ENCODE measurements at regions not wholly inside any gene's neighbourhood (a gene's known extent, or its start where the extent isn't known, plus 50 kb on each side); places are given as distances from the start of the nearest gene placed in this dataset.
"Not testable (repeated sequence)": the region's sequence is repeated elsewhere in the genome, so short reads cannot be mapped to it uniquely, and the experiment has no call there.

DNA sequence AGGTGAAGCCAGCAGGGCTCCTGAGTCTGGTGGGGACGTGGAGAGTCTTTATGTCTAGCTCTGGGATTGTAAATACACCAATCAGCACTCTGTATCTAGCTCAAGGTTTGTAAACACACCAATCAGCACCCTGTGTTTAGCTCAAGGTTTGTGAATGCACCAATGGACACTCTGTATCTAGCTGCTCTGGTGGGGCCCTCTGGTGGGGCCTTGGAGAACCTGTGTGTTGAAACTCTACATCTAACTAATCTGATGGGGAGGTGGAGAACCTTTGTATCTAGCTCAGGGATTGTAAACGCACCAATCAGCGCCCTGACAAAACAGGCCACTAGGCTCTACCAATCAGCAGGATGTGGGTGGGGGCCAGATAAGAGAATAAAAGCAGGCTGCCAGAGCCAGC lies 240.6 kb upstream of the PTGER4 start:
- Mint-ChIP-seq H3K4me3 (peak overlapping the region in 3 of 8 donors; percentile 29 to 51 (median 49)), H3K27ac (peak overlapping the region; percentile 7 to 91 (median 86)), H3K4me1 (peaks cover 48 to 75% (median 58%) of the 10 kb centered on the region in 4 donors)
- H3K4me1 ChIP-seq (ENCODE audit: insufficient read depth, low read length) = peaks cover 53% of the 10 kb centered on the region
- intact Hi-C loops (cut with micrococcal nuclease) = loop anchor here (1.0 to 5.0 kb wide), 2 partner anchors 37 to 72 kb away; no protein-coding TSS in a partner anchor
- not testable (repeated sequence) for H3K4me3 ChIP-seq (ENCODE audit: low read length in 2 of 2); H3K27ac ChIP-seq (ENCODE audit: low read depth, low read length); H3K9me3 ChIP-seq (ENCODE audit: control insufficient read depth in 1 of 2, low read length in 2 of 2); H3K36me3 Mint-ChIP-seq; H3K36me3 ChIP-seq (ENCODE audit: insufficient read depth, low read length); H3K9me3 Mint-ChIP-seq; H3K27me3 Mint-ChIP-seq; H3K27me3 ChIP-seq (ENCODE audit: insufficient read depth, low read length)
- peak in 4 of 5 donors; percentile 35 to 45 (median 43) for DNase-seq
- CTCF ChIA-PET (ENCODE audit: partially characterized antibody) = interaction anchor here (0.6 to 7.2 kb wide), 15 partner anchors 8 to 490 kb away, joined by 3 to 111 read pairs (median 5); no protein-coding TSS in a partner anchor
- POLR2A ChIA-PET (ENCODE audit: partially characterized antibody) = interaction anchor here (0.8 to 5.7 kb wide), 3 partner anchors 32 to 247 kb away, joined by 3 to 169 read pairs (median 3); no protein-coding TSS in a partner anchor

DNA sequence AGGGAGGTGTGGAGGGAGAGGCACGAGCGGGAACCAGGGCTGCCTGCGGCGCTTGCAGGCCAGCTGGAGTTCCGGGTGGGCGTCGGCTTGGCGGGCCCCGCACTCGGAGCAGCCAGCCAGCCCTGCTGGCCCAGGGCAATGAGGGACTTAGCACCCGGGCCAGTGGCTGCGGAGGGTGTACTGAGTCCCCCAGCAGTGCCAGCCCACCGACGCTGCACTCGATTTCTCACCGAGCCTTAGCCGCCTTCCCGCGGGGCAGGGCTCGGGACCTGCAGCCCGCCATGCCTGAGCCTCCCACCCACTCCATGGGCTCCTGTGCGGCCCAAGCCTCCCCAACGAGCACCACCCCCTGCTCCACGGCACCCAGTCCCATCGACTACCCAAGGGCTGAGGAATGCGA lies 241.1 kb upstream of the PTGER4 start:
- H3K36me3 ChIP-seq (ENCODE audit: insufficient read depth, low read length); H3K4me3 ChIP-seq (ENCODE audit: low read length in 2 of 2); H3K27me3 ChIP-seq (ENCODE audit: insufficient read depth, low read length); H3K27me3 Mint-ChIP-seq; H3K9me3 ChIP-seq (ENCODE audit: control insufficient read depth in 1 of 2, low read length in 2 of 2); H3K9me3 Mint-ChIP-seq; H3K36me3 Mint-ChIP-seq; DNase-seq; H3K27ac ChIP-seq (ENCODE audit: low read depth, low read length): not testable (repeated sequence)
- peaks cover 50 to 79% (median 62%) of the 10 kb centered on the region in 4 donors for H3K4me1 Mint-ChIP-seq
- ChIA-PET POLR2A (ENCODE audit: partially characterized antibody) (interaction anchor here (1.1 to 5.7 kb wide), 3 partner anchors 9 to 47 kb away, joined by 3 to 169 read pairs (median 4); no protein-coding TSS in a partner anchor), CTCF (ENCODE audit: partially characterized antibody) (interaction anchor here (0.6 to 7.2 kb wide), 14 partner anchors 11 to 490 kb away, joined by 3 to 111 read pairs (median 4); no protein-coding TSS in a partner anchor)
- peaks cover 53% of the 10 kb centered on the region for H3K4me1 ChIP-seq (ENCODE audit: insufficient read depth, low read length)
- H3K27ac Mint-ChIP-seq = peak overlapping the region in 4 of 7 donors; percentile 74 to 89 (median 87)
- peak overlapping the region in 1 of 8 donors; percentile 49 for H3K4me3 Mint-ChIP-seq
- intact Hi-C loops (cut with micrococcal nuclease) = loop anchor here (1.0 to 5.0 kb wide), 2 partner anchors 36 to 71 kb away; no protein-coding TSS in a partner anchor

DNA sequence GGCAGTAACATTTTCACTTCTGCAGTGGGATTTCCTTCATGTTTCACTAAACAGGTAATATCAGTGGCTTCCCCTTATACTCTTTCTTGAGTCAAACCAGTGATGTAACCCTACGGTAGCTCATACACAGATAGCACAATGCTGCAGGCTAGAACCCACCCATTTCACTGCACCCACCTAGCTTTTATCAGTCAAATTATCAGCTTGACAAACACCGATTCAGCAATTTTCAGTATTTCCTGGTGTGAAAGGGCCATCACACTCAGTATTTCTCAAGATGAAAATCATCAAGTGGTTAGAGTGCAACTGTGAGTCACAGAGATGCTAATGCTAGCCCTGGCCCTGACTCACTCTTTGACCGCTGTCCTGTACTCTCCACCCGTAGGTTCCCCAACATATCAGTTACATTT lies 242.3 kb upstream of the PTGER4 start:
- no peaks in the 10 kb centered on the region for H3K36me3 Mint-ChIP-seq
- Histone ChIP-seq H3K36me3 (ENCODE audit: insufficient read depth, low read length) (no peaks in the 10 kb centered on the region), H3K4me1 (ENCODE audit: insufficient read depth, low read length) (peaks cover 48% of the 10 kb centered on the region), H3K27me3 (ENCODE audit: insufficient read depth, low read length) (no peaks in the 10 kb centered on the region), H3K9me3 (ENCODE audit: control insufficient read depth in 1 of 2, low read length in 2 of 2) (no peaks in the 10 kb centered on the region), H3K4me3 (ENCODE audit: low read length in 2 of 2) (peak overlapping the region in 1 of 2 donors; percentile 17), H3K27ac (ENCODE audit: low read depth, low read length) (peak overlapping the region; percentile 67)
- H3K4me1 Mint-ChIP-seq = peaks cover 51 to 76% (median 63%) of the 10 kb centered on the region in 4 donors
- DNase-seq = peak in 4 of 5 donors; percentile 10 to 63 (median 22)
- H3K27me3 Mint-ChIP-seq = no peaks in the 10 kb centered on the region
- peak overlapping the region in 5 of 8 donors; percentile 5 to 73 (median 58) for H3K4me3 Mint-ChIP-seq
- ChIA-PET POLR2A (ENCODE audit: partially characterized antibody) (interaction anchor here (0.6 to 5.7 kb wide), 16 partner anchors 8 to 259 kb away, joined by 3 to 169 read pairs (median 4); partner anchors contain the start of gene PTGER4), CTCF (ENCODE audit: partially characterized antibody) (interaction anchor here (0.8 to 7.2 kb wide), 16 partner anchors 22 to 489 kb away, joined by 3 to 111 read pairs (median 5); partner anchors contain the start of gene PTGER4)
- intact Hi-C loops (cut with micrococcal nuclease) = loop anchor here (2.0 to 5.0 kb wide), 3 partner anchors 35 to 251 kb away; no protein-coding TSS in a partner anchor
- peak overlapping the region; percentile 82 to 97 (median 94) for H3K27ac Mint-ChIP-seq
- peaks cover 0 to 5% (median 0%) of the 10 kb centered on the region in 8 donors for H3K9me3 Mint-ChIP-seq

DNA sequence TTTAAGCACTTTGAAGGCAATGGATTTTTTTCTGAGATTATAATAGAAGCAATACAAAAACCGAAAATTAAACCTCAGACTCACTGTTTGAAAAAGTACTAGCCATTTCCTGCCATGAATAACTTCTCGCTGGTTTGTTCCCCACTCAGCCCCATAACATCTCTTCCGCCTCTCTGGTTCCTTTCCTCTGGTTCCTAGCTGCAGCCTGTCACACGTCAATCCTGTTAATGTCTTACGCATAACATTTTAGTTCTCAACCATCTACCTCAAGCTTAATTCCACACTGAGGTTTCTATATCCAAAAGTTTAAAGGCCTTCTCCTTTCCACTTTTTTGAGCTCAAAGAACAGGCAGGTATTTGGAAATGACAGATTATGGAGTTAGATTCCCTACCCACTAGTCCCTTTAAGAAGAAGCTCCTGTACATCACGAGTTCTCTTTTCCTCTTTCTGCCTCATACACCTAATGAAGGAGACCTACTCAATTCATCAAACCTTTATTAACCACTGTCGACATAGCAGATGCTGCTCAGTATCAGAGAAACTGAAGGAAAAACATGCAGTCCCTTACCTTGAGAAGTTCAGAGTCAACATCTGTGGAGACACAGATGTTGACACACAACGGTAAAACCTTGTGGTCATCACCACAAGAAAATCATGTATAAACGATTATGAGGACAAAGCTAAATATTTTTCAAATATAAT lies 243.0 kb upstream of the PTGER4 start:
- Histone ChIP-seq H3K4me1 (ENCODE audit: insufficient read depth, low read length) (peaks cover 40% of the 10 kb centered on the region), H3K27ac (ENCODE audit: low read depth, low read length) (peak overlapping the region; percentile 67), H3K9me3 (ENCODE audit: control insufficient read depth in 1 of 2, low read length in 2 of 2) (no peaks in the 10 kb centered on the region), H3K36me3 (ENCODE audit: insufficient read depth, low read length) (no peaks in the 10 kb centered on the region), H3K27me3 (ENCODE audit: insufficient read depth, low read length) (no peaks in the 10 kb centered on the region), H3K4me3 (ENCODE audit: low read length in 2 of 2) (peak overlapping the region in 1 of 2 donors; percentile 12)
- ChIA-PET CTCF (ENCODE audit: partially characterized antibody) (interaction anchor here (1.0 to 7.2 kb wide), 14 partner anchors 21 to 488 kb away, joined by 3 to 111 read pairs (median 5); partner anchors contain the start of gene PTGER4), POLR2A (ENCODE audit: partially characterized antibody) (interaction anchor here (0.6 to 5.7 kb wide), 19 partner anchors 7 to 249 kb away, joined by 3 to 169 read pairs (median 4); partner anchors contain the start of gene PTGER4)
- H3K27ac Mint-ChIP-seq = peak overlapping the region; percentile 82 to 97 (median 94)
- DNase-seq = peak; percentile 74 to 81 (median 80)
- H3K4me3 Mint-ChIP-seq = peak overlapping the region; percentile 43 to 83 (median 72)
- no peaks in the 10 kb centered on the region for H3K36me3 Mint-ChIP-seq
- no peaks in the 10 kb centered on the region for H3K27me3 Mint-ChIP-seq
- H3K4me1 Mint-ChIP-seq = peaks cover 44 to 71% (median 56%) of the 10 kb centered on the region in 4 donors
- intact Hi-C loops (cut with micrococcal nuclease) = loop anchor here (1.0 to 5.0 kb wide), 4 partner anchors 26 to 252 kb away; no protein-coding TSS in a partner anchor
- peaks cover 0 to 5% (median 0%) of the 10 kb centered on the region in 8 donors for H3K9me3 Mint-ChIP-seq

DNA sequence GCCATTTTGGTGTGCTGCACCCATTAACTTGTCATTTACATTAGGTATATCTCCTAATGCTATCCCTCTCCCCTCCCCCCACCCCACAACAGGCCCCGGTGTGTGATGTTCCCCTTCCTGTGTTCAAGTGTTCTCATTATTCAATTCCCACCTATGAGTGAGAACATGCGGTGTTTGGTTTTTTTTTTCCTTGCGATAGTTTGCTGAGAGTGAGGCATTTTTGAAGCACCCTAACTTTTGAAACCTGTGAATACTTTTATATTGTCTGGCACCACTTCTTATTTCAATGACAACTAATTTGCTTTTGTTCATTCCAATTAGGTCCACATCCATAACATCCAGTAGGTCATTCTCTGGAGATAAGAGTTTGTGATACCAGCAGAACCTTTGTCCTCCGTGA lies 244.0 kb upstream of the PTGER4 start:
- POLR2A ChIA-PET (ENCODE audit: partially characterized antibody) = interaction anchor here (0.8 to 5.7 kb wide), 4 partner anchors 7 to 248 kb away, joined by 3 to 169 read pairs (median 12); no protein-coding TSS in a partner anchor
- H3K4me1 Mint-ChIP-seq = peaks cover 34 to 61% (median 48%) of the 10 kb centered on the region in 4 donors
- H3K27me3 ChIP-seq (ENCODE audit: insufficient read depth, low read length); H3K9me3 Mint-ChIP-seq; H3K36me3 Mint-ChIP-seq; H3K9me3 ChIP-seq (ENCODE audit: control insufficient read depth in 1 of 2, low read length in 2 of 2); H3K27me3 Mint-ChIP-seq; H3K36me3 ChIP-seq (ENCODE audit: insufficient read depth, low read length): not testable (repeated sequence)
- Histone ChIP-seq H3K27ac (ENCODE audit: low read depth, low read length) (peak overlapping the region; percentile 67), H3K4me1 (ENCODE audit: insufficient read depth, low read length) (peaks cover 33% of the 10 kb centered on the region), H3K4me3 (ENCODE audit: low read length in 2 of 2) (peak overlapping the region in 1 of 2 donors; percentile 12)
- H3K27ac Mint-ChIP-seq = peak overlapping the region; percentile 82 to 97 (median 94)
- intact Hi-C loops (cut with micrococcal nuclease) = loop anchor here (1.0 to 5.0 kb wide), 4 partner anchors 25 to 253 kb away; no protein-coding TSS in a partner anchor
- DNase-seq = peak in 1 of 5 donors; percentile 17
- CTCF ChIA-PET (ENCODE audit: partially characterized antibody) = interaction anchor here (1.2 to 7.2 kb wide), 2 partner anchors 28 to 48 kb away, joined by 3 to 111 read pairs; no protein-coding TSS in a partner anchor
- H3K4me3 Mint-ChIP-seq = peak overlapping the region; percentile 32 to 83 (median 66)

DNA sequence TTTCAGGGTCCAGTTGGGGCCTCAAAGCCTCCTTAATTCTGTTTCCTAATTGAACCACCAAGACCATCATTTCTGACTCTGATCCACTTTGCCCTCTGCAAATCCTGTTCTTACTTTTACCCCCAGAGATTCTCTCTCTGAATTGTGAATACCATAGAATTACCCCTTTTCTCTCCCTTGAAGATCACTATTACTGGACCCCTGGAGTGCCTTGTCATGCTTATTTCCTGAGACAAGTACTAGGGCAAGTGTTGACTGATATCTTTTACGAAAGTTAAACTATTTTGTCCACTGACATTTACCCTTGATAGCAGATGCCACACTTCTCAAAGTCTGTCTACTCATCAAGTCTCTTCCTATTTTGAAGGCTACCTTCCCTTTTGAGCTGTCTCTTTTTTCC lies 246.9 kb upstream of the PTGER4 start:
- Histone ChIP-seq H3K9me3 (ENCODE audit: control insufficient read depth in 1 of 2, low read length in 2 of 2) (no peaks in the 10 kb centered on the region), H3K4me1 (ENCODE audit: insufficient read depth, low read length) (peaks cover 51% of the 10 kb centered on the region), H3K36me3 (ENCODE audit: insufficient read depth, low read length) (no peaks in the 10 kb centered on the region), H3K27ac (ENCODE audit: low read depth, low read length) (no peak overlapping the region), H3K4me3 (ENCODE audit: low read length in 2 of 2) (no peak overlapping the region), H3K27me3 (ENCODE audit: insufficient read depth, low read length) (no peaks in the 10 kb centered on the region)
- intact Hi-C loops (cut with micrococcal nuclease) = no loop called here
- H3K9me3 Mint-ChIP-seq = peaks cover 0 to 5% (median 0%) of the 10 kb centered on the region in 8 donors
- ChIA-PET POLR2A (ENCODE audit: partially characterized antibody) (interaction anchor here (1.5 kb wide), 1 partner anchor 22 kb away, joined by 7 read pairs; no protein-coding TSS in a partner anchor), CTCF (ENCODE audit: partially characterized antibody) (interaction anchor here (1.0 to 2.0 kb wide), 2 partner anchors 21 to 86 kb away, joined by 3 to 8 read pairs; no protein-coding TSS in a partner anchor)
- no peak for DNase-seq
- no peak overlapping the region for H3K4me3 Mint-ChIP-seq
- no peaks in the 10 kb centered on the region for H3K27me3 Mint-ChIP-seq
- H3K27ac Mint-ChIP-seq = peak overlapping the region in 4 of 7 donors; percentile 8 to 90 (median 33)
- no peaks in the 10 kb centered on the region for H3K36me3 Mint-ChIP-seq
- peaks cover 47 to 75% (median 63%) of the 10 kb centered on the region in 4 donors for H3K4me1 Mint-ChIP-seq
